Activated naive CD8-positive, alpha-beta T cell treated with anti-CD3 and anti-CD28 coated beads, Interleukin-2, amount 50 U/mL, for 24 hours (primary cell): ENCODE measurements at regions not wholly inside any gene's neighbourhood (a gene's known extent, or its start where the extent isn't known, plus 50 kb on each side); places are given as distances from the start of the nearest gene placed in this dataset.

ENCODE experiments used
- ATAC-seq: fragments of 150-1000 bp; cut with Tn5 transposase; one replicate; pipeline ENCODE4 v1.10.0; 2021
- DNase-seq: peaks from one replicate; pipeline ENCODE4 v3.0.0; 2021
- H3K27ac Mint-ChIP-seq: one replicate; pipeline ENCODE4 v1.8.0; 2021; ENCODE audit warnings: mild to moderate bottlenecking, mixed read lengths
- H3K27me3 Mint-ChIP-seq: one replicate; pipeline ENCODE4 v1.8.0; 2021; ENCODE audit warnings: mixed read lengths
- H3K36me3 Mint-ChIP-seq: one replicate; pipeline ENCODE4 v1.8.0; 2021; ENCODE audit warnings: low read depth, mixed read lengths
- H3K4me1 Mint-ChIP-seq: one replicate; pipeline ENCODE4 v1.8.0; 2021; ENCODE audit warnings: mixed read lengths
- H3K4me3 Mint-ChIP-seq: one replicate; pipeline ENCODE4 v1.8.0; 2021; ENCODE audit warnings: mild to moderate bottlenecking, moderate library complexity, mixed read lengths
- H3K9me3 Mint-ChIP-seq: one replicate; pipeline ENCODE4 v1.8.0; 2021; ENCODE audit warnings: mixed read lengths

DNA sequence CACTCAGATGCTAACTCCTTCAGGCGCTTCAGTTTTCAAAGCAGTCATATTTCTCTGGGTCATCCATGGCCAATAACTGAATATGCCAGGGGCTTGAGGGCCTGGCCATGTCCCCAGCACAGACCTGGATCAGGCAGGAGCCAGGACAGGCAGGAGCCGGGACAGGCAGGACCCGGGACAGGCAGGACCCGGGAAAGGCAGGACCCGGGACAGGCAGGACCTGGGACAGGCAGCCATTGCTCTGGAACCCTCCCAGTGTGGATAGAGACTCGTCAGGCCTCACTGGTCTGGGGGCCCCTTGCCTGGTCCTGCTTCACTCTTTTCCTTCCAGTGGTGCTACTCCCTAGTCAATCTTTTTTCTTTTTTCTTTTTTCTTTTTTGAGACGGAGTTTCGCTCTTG, 117.5 kb upstream of the TEX51 start:
- H3K9me3 Mint-ChIP-seq, result no peaks in the 10 kb centered on the region
- no peak overlapping the region for H3K4me3 Mint-ChIP-seq
- ATAC-seq (no peak), DNase-seq (no peak)
- H3K27ac Mint-ChIP-seq, result no peak overlapping the region
- peaks cover 4% of the 10 kb centered on the region for H3K4me1 Mint-ChIP-seq
- no peaks in the 10 kb centered on the region for H3K36me3 Mint-ChIP-seq
- peaks cover 5% of the 10 kb centered on the region for H3K27me3 Mint-ChIP-seq

DNA sequence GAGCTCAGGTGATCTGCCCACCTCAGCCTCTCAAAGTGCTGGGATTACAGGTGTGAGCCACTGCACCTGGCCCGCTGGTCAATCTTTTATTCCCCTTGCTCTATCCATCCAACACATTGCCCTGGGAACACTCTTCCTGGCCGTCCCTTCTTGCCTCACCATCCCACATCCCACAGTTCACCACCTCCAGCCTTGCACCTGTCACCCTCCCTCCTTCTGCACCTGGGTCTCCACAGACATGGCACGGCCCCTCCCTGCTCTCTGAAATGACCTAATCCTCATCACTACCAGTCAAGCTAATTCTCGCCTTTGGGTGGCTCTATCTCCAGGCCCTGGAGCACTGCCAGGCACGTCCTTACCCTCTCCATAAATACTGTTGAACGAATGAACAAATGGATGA, 116.9 kb upstream of the TEX51 start:
- peaks cover 5% of the 10 kb centered on the region for H3K27me3 Mint-ChIP-seq
- DNase-seq (no peak), ATAC-seq (no peak)
- no peak overlapping the region for H3K4me3 Mint-ChIP-seq
- H3K9me3 Mint-ChIP-seq, result no peaks in the 10 kb centered on the region
- no peaks in the 10 kb centered on the region for H3K36me3 Mint-ChIP-seq
- H3K27ac Mint-ChIP-seq, result no peak overlapping the region
- H3K4me1 Mint-ChIP-seq, result peaks cover 4% of the 10 kb centered on the region

DNA sequence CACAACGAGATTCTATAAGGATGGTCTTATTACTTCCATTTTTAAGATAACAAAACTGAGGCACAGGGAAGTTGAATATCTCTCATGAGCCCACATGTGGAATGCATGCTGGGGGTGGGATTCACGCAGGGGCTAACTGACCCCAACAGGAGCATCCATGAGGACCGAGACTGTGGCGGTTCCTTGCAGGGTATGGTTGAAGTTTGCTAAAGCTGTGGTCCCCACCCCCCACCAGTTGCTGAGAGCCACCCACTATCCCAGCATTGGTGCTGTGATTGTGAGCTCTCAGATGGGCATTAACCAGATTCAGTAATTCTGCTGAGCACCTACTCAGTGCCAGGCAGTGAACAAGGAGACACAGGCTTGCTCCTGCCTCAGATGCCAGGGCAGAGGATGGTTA, 116.0 kb upstream of the TEX51 start:
- DNase-seq, result no peak
- no peaks in the 10 kb centered on the region for H3K4me1 Mint-ChIP-seq
- H3K4me3 Mint-ChIP-seq, result no peak overlapping the region

GRCh38 chr2:126783341-126783740, 115.3 kb upstream of the TEX51 start:
- Mint-ChIP-seq H3K4me3 (no peak overlapping the region), H3K4me1 (no peaks in the 10 kb centered on the region), H3K27me3 (peaks cover 5% of the 10 kb centered on the region), H3K27ac (no peak overlapping the region), H3K9me3 (no peaks in the 10 kb centered on the region), H3K36me3 (no peaks in the 10 kb centered on the region)
- DNase-seq (no peak), ATAC-seq (no peak)

More for the DNA sequence above, 116.0 kb upstream of the TEX51 start:
- Mint-ChIP-seq H3K27me3 (peaks cover 5% of the 10 kb centered on the region), H3K27ac (no peak overlapping the region), H3K36me3 (no peaks in the 10 kb centered on the region), H3K9me3 (no peaks in the 10 kb centered on the region)
- ATAC-seq, result no peak

GRCh38 chr2:126784045-126784444, 114.6 kb upstream of the TEX51 start:
- no peak for ATAC-seq
- no peak overlapping the region for H3K27ac Mint-ChIP-seq
- DNase-seq, result no peak
- no peaks in the 10 kb centered on the region for H3K36me3 Mint-ChIP-seq
- no peaks in the 10 kb centered on the region for H3K9me3 Mint-ChIP-seq
- H3K27me3 Mint-ChIP-seq, result peaks cover 5% of the 10 kb centered on the region
- no peaks in the 10 kb centered on the region for H3K4me1 Mint-ChIP-seq
- no peak overlapping the region for H3K4me3 Mint-ChIP-seq

GRCh38 chr2:126784621-126785020, 114.1 kb upstream of the TEX51 start:
- DNase-seq (no peak), ATAC-seq (no peak)
- no peaks in the 10 kb centered on the region for H3K9me3 Mint-ChIP-seq
- no peak overlapping the region for H3K27ac Mint-ChIP-seq
- H3K27me3 Mint-ChIP-seq, result peaks cover 5% of the 10 kb centered on the region
- no peaks in the 10 kb centered on the region for H3K36me3 Mint-ChIP-seq
- no peaks in the 10 kb centered on the region for H3K4me1 Mint-ChIP-seq
- no peak overlapping the region for H3K4me3 Mint-ChIP-seq

DNA sequence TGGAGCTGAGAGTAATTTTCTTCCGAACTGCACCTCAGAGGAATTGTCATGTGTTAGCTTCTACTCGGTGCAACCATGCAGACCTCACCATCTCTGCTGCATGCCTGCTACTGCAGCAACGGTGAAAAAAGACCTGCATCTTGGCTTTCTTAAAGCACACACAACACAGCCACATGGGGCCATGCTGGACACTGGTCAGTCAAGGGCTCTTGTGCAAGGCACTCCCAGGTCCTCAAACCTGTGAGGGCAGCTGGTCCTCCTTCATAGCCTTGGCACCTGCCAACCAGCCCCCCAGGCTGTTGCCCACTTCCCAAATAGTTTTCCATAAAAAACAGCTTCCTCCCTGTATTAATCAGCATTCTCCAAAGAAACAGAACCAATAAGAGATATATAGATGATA, 113.5 kb upstream of the TEX51 start:
- Mint-ChIP-seq H3K27me3 (peaks cover 4% of the 10 kb centered on the region), H3K36me3 (no peaks in the 10 kb centered on the region), H3K4me1 (no peaks in the 10 kb centered on the region), H3K9me3 (no peaks in the 10 kb centered on the region), H3K4me3 (no peak overlapping the region), H3K27ac (no peak overlapping the region)
- DNase-seq (no peak), ATAC-seq (no peak)

GRCh38 chr2:126785862-126786261, 112.8 kb upstream of the TEX51 start:
- Mint-ChIP-seq H3K27ac (no peak overlapping the region), H3K9me3 (no peaks in the 10 kb centered on the region), H3K27me3 (peaks cover 2% of the 10 kb centered on the region), H3K4me1 (no peaks in the 10 kb centered on the region), H3K4me3 (no peak overlapping the region), H3K36me3 (no peaks in the 10 kb centered on the region)
- DNase-seq, result no peak
- no peak for ATAC-seq

GRCh38 chr2:126786765-126787164, 111.9 kb upstream of the TEX51 start:
- Mint-ChIP-seq H3K27ac (no peak overlapping the region), H3K27me3 (peaks cover 1% of the 10 kb centered on the region), H3K4me3 (no peak overlapping the region), H3K9me3 (no peaks in the 10 kb centered on the region), H3K36me3 (no peaks in the 10 kb centered on the region), H3K4me1 (no peaks in the 10 kb centered on the region)
- DNase-seq, result no peak
- no peak for ATAC-seq

DNA sequence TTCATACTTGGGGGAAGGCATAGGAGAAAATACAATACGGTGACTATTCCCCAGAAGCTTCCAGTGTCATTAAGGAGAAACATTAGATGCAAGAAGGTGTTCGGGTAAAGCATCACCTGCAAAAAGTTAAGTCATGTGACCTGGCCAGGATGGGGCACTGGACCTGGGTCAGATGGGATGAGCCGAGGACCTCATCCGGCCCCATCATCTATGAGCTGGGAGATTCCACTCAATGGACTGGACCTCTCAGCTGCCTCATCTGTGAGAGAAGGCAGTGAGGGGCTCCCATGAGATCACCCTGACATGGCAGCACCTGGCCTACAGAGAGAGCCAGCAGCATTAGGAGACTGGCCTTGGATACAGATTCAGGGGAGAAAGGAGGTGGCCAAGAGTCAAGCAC, 111.4 kb upstream of the TEX51 start:
- no peak for ATAC-seq
- no peak overlapping the region for H3K27ac Mint-ChIP-seq
- no peaks in the 10 kb centered on the region for H3K4me1 Mint-ChIP-seq
- H3K9me3 Mint-ChIP-seq, result no peaks in the 10 kb centered on the region
- no peak overlapping the region for H3K4me3 Mint-ChIP-seq
- no peak for DNase-seq
- H3K36me3 Mint-ChIP-seq, result no peaks in the 10 kb centered on the region
- no peaks in the 10 kb centered on the region for H3K27me3 Mint-ChIP-seq

- ATAC-seq (no peak), DNase-seq (no peak)
- H3K27me3 Mint-ChIP-seq, result no peaks in the 10 kb centered on the region
- no peaks in the 10 kb centered on the region for H3K4me1 Mint-ChIP-seq
- H3K27ac Mint-ChIP-seq, result no peak overlapping the region
- no peaks in the 10 kb centered on the region for H3K9me3 Mint-ChIP-seq
- H3K36me3 Mint-ChIP-seq, result no peaks in the 10 kb centered on the region
- H3K4me3 Mint-ChIP-seq, result no peak overlapping the region
Observed at GRCh38 chr2:126788113-126788512, 110.6 kb upstream of the TEX51 start.

DNA sequence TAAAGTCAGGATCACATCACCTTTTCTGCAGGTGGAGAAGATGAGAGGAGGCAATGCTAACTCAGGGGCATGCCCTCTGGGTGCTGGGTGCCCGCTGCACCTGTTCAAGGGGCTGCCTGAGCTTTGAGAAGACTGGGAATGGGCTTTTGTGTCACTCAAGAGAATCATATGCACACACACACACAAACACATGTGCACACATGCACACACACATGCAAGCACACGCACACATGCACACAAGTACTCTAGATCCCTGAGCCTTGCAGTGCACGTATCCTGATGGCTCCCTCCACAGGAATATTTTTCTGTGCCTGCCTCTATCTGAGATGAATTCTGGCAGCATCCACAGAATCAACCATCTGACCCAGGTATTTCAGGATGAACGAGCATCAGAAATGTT, 110.0 kb upstream of the TEX51 start:
- H3K27ac Mint-ChIP-seq, result no peak overlapping the region
- no peak overlapping the region for H3K4me3 Mint-ChIP-seq
- DNase-seq (no peak), ATAC-seq (no peak)
- no peaks in the 10 kb centered on the region for H3K4me1 Mint-ChIP-seq
- no peaks in the 10 kb centered on the region for H3K9me3 Mint-ChIP-seq
- H3K27me3 Mint-ChIP-seq, result peaks cover 4% of the 10 kb centered on the region
- H3K36me3 Mint-ChIP-seq, result no peaks in the 10 kb centered on the region

- Mint-ChIP-seq H3K27me3 (peaks cover 10% of the 10 kb centered on the region), H3K36me3 (no peaks in the 10 kb centered on the region), H3K27ac (no peak overlapping the region), H3K9me3 (no peaks in the 10 kb centered on the region), H3K4me1 (no peaks in the 10 kb centered on the region), H3K4me3 (no peak overlapping the region)
- no peak for DNase-seq
- no peak for ATAC-seq
Observed at GRCh38 chr2:126790987-126791780, 107.5 kb upstream of the TEX51 start.

GRCh38 chr2:126792186-126792585, 106.5 kb upstream of the TEX51 start:
- Mint-ChIP-seq H3K4me1 (no peaks in the 10 kb centered on the region), H3K9me3 (no peaks in the 10 kb centered on the region), H3K36me3 (no peaks in the 10 kb centered on the region), H3K4me3 (no peak overlapping the region), H3K27ac (no peak overlapping the region), H3K27me3 (peaks cover 10% of the 10 kb centered on the region)
- no peak for DNase-seq
- no peak for ATAC-seq

- Mint-ChIP-seq H3K4me1 (no peaks in the 10 kb centered on the region), H3K36me3 (no peaks in the 10 kb centered on the region), H3K27ac (no peak overlapping the region), H3K9me3 (no peaks in the 10 kb centered on the region), H3K4me3 (no peak overlapping the region), H3K27me3 (peaks cover 10% of the 10 kb centered on the region)
- ATAC-seq, result no peak
- no peak for DNase-seq
Observed at GRCh38 chr2:126792993-126793392, 105.7 kb upstream of the TEX51 start.
